ENCODE measurements at regions not wholly inside any gene's neighbourhood (a gene's known extent, or its start where the extent isn't known, plus 50 kb on each side); places are given as distances from the start of the nearest gene placed in this dataset.

GRCh38 chr7:145211211-145211610 is 375.4 kb upstream of the TPK1 start:
- TF ChIP-seq, protein P1, sequence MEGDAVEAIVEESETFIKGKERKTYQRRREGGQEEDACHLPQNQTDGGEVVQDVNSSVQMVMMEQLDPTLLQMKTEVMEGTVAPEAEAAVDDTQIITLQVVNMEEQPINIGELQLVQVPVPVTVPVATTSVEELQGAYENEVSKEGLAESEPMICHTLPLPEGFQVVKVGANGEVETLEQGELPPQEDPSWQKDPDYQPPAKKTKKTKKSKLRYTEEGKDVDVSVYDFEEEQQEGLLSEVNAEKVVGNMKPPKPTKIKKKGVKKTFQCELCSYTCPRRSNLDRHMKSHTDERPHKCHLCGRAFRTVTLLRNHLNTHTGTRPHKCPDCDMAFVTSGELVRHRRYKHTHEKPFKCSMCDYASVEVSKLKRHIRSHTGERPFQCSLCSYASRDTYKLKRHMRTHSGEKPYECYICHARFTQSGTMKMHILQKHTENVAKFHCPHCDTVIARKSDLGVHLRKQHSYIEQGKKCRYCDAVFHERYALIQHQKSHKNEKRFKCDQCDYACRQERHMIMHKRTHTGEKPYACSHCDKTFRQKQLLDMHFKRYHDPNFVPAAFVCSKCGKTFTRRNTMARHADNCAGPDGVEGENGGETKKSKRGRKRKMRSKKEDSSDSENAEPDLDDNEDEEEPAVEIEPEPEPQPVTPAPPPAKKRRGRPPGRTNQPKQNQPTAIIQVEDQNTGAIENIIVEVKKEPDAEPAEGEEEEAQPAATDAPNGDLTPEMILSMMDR (IDR thresholded peaks at IDR 0.05), result no peak
- TF ChIP-seq POLR2A (IDR thresholded peaks at IDR 0.05), result no peak

Measured in thyroid gland (tissue), 4 donors.